Right atrium auricular region (tissue), 2 donors: ENCODE measurements at regions not wholly inside any gene's neighbourhood (a gene's known extent, or its start where the extent isn't known, plus 50 kb on each side); places are given as distances from the start of the nearest gene placed in this dataset.
A peak's percentile ranks its signal among the peaks of the same experiment; 100 is the strongest.

Experiments used
- DNase-seq: peaks from one replicate; pipeline ENCODE4 v3.0.0-alpha.2; 2019; ENCODE audit warnings: low spot score
- H3K27ac ChIP-seq, 2 donors: fragments of 200-600 bp; sonication (generic); 1 replicate in 1 of 2; 2 replicates in 1 of 2; pipeline ENCODE4 v1.5.1; 2016 to 2019
- H3K27me3 ChIP-seq, 2 donors: fragments of 200-600 bp; sonication (generic); one replicate each; pipeline versions ENCODE4 v1.5.1 to v1.6.0; 2017 to 2019
- H3K36me3 ChIP-seq: fragments of 200-600 bp; sonication (generic); one replicate; pipeline ENCODE4 v1.5.1; 2016
- H3K4me1 ChIP-seq, 2 donors: fragments of 200-600 bp; sonication (generic); one replicate each; pipeline versions ENCODE4 v1.5.1 to v1.6.0; 2017 to 2019
- H3K4me3 ChIP-seq, 2 donors: fragments of 200-600 bp; sonication (generic); 1 replicate in 1 of 2; 2 replicates in 1 of 2; pipeline ENCODE4 v1.5.1; 2017 to 2019; ENCODE audit warnings: mild to moderate bottlenecking in 1 of 2, moderate library complexity in 1 of 2
- H3K9me3 ChIP-seq, 2 donors: fragments of 200-600 bp; sonication (generic); one replicate each; pipeline ENCODE4 v1.5.1; 2019
- TF ChIP-seq, protein P1 (sequence below), 2 donors: fragments of 200-600 bp; sonication (generic); IDR thresholded peaks; one replicate each; pipeline ENCODE4 v1.5.1; 2019; ENCODE audit warnings: antibody characterized with exemption in 2 of 2

DNA sequence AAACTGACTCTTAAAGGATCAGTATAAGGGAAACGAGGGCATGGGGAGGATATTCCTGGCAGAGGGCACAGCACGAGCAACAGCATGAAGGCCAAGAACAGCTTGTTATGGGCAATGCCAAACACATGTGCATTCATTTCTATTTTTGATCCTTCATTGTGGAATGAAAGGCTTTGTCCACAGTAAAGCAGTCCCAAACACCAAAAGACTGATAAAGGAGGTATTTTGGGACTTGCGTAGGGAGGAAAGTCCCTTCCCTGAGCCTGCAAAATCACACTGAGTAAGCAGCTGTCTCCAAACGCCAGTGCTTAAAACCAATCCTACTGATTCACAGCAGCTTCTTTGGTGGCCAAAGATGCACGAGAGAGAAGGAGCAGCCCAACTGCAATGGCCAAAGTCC lies 138.2 kb downstream of the UNC5CL start:
- H3K27me3 ChIP-seq = no peaks in the 10 kb centered on the region
- no peak overlapping the region for H3K4me3 ChIP-seq
- no peaks in the 10 kb centered on the region for H3K36me3 ChIP-seq
- H3K9me3 ChIP-seq = no peaks in the 10 kb centered on the region
- peaks cover 0 to 34% of the 10 kb centered on the region in 2 donors for H3K4me1 ChIP-seq
- DNase-seq = no peak
- TF ChIP-seq, protein P1, sequence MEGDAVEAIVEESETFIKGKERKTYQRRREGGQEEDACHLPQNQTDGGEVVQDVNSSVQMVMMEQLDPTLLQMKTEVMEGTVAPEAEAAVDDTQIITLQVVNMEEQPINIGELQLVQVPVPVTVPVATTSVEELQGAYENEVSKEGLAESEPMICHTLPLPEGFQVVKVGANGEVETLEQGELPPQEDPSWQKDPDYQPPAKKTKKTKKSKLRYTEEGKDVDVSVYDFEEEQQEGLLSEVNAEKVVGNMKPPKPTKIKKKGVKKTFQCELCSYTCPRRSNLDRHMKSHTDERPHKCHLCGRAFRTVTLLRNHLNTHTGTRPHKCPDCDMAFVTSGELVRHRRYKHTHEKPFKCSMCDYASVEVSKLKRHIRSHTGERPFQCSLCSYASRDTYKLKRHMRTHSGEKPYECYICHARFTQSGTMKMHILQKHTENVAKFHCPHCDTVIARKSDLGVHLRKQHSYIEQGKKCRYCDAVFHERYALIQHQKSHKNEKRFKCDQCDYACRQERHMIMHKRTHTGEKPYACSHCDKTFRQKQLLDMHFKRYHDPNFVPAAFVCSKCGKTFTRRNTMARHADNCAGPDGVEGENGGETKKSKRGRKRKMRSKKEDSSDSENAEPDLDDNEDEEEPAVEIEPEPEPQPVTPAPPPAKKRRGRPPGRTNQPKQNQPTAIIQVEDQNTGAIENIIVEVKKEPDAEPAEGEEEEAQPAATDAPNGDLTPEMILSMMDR (IDR thresholded peaks at IDR 0.05) = no peak
- H3K27ac ChIP-seq = peak overlapping the region; percentile 80 to 90

DNA sequence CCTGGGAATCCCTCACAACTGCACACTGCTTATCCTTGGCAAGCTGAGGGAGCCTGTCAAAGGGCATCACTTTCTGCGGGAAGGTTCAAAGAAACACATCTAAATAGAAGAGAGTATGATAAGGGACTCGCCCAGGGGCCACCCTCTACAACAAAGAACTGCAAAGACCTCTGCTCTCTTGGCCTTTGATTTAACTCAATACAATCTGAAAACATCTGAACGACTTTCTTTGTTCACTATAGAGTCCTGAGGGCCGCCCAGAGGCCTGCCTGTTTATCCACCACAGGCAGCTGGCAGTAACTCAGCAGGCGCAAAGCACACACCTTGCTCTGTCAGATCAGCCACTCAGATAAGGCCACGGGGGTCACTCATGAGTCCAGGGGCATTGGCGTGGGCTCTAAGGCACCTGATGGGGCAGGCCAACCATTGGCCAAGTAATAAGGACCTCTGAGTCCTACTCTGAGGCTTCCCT lies 139.3 kb downstream of the UNC5CL start:
- TF ChIP-seq, protein P1 (IDR thresholded peaks at IDR 0.05) = no peak
- Histone ChIP-seq H3K4me1 (peaks cover 0 to 44% of the 10 kb centered on the region in 2 donors), H3K27ac (peak overlapping the region; percentile 80 to 90), H3K9me3 (no peaks in the 10 kb centered on the region), H3K27me3 (no peaks in the 10 kb centered on the region), H3K4me3 (no peak overlapping the region), H3K36me3 (no peaks in the 10 kb centered on the region)
- no peak for DNase-seq

DNA sequence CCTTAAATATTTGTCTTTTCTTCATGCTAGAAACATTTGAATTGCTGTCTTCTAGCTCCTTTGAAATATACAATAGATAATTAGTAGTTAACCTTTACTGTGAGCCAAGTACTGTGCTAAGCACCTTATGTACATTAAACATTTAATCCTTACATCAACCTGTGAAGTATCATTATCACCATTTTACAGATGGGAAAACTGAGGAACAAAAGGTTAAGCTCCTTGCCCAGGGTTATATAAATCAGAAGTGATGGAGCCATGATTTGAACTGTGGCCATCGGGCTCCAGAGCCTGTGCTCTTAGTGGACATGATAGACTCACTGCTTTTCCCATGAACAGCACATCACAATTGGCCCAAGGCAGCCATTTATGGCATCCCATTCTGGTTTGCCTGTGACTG lies 140.9 kb downstream of the UNC5CL start:
- Histone ChIP-seq H3K9me3 (no peaks in the 10 kb centered on the region), H3K4me1 (peaks cover 0 to 48% of the 10 kb centered on the region in 2 donors), H3K36me3 (no peaks in the 10 kb centered on the region), H3K27ac (peak overlapping the region in 1 of 2 donors; percentile 90), H3K27me3 (no peaks in the 10 kb centered on the region), H3K4me3 (no peak overlapping the region)
- no peak for DNase-seq
- TF ChIP-seq, protein P1 (IDR thresholded peaks at IDR 0.05) = no peak

DNA sequence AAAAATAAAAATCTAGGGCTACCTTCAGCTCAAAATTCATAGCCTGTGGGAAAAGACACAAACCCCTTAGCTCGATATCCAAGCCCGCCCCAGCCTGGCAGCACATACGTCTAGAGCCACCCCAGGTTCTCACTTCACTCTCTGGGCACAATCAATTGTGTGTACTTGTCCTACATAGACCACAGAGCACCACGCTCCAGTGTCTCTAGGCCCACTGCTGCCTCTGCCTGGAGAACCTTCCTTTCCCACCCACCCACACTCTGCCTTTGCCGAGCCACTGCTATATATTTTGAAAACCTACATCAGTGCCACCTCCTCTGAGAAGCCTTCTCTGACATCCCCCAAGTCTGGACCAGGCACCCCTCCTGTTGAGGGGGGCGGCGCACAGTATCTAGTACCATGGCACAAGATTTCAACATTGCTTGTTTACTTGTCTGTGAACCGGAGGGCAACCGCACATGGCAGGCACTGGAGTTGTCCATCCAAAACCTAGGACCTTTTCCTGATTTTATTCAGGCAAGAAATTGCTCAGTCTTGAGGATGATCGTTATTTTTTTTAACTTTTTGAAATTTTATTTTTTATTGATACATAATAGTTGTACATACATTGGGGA lies 141.5 kb downstream of the UNC5CL start:
- H3K27ac ChIP-seq = peak overlapping the region; percentile 49 to 90
- TF ChIP-seq, protein P1 (IDR thresholded peaks at IDR 0.05) = no peak
- H3K27me3 ChIP-seq = no peaks in the 10 kb centered on the region
- peaks cover 0 to 46% of the 10 kb centered on the region in 2 donors for H3K4me1 ChIP-seq
- DNase-seq = no peak
- no peaks in the 10 kb centered on the region for H3K9me3 ChIP-seq
- H3K36me3 ChIP-seq = no peaks in the 10 kb centered on the region
- no peak overlapping the region for H3K4me3 ChIP-seq

DNA sequence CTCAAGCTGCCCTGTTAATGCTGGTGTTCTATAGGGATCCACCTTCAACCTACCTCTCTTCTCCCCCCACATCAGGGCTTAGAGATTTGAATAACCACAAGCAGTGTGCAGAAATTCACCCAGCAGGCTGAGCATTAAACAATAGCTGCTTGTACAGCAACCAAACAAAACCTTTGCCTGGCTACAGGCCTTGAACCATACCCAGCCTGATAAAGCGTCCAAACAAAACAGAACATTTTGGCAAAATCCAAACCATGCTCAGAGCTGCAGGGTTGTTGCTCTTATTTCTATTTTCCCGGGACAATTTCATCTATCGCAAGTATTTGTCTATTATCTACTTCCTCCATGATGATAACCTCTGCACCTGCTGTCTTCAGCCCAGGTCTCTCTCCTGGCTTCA lies 142.3 kb downstream of the UNC5CL start:
- Histone ChIP-seq H3K36me3 (no peaks in the 10 kb centered on the region), H3K27me3 (no peaks in the 10 kb centered on the region), H3K27ac (peak overlapping the region; percentile 49 to 90), H3K9me3 (no peaks in the 10 kb centered on the region), H3K4me3 (no peak overlapping the region), H3K4me1 (peaks cover 0 to 38% of the 10 kb centered on the region in 2 donors)
- DNase-seq = no peak
- TF ChIP-seq, protein P1 (IDR thresholded peaks at IDR 0.05) = no peak
